ENCODE measurements at regions not wholly inside any gene's neighbourhood (a gene's known extent, or its start where the extent isn't known, plus 50 kb on each side); places are given as distances from the start of the nearest gene placed in this dataset.

- TF ChIP-seq POLR2A (IDR thresholded peaks at IDR 0.05; ENCODE audit: low read length) (no peak), GATA1 (IDR thresholded peaks at IDR 0.05; ENCODE audit: low read depth, low read length) (no peak)
Observed at GRCh38 chr2:5954509-5954908, 262.3 kb downstream of the SOX11 start.
